Ectodermal cell (in vitro differentiated cells): ENCODE measurements at regions not wholly inside any gene's neighbourhood (a gene's known extent, or its start where the extent isn't known, plus 50 kb on each side); places are given as distances from the start of the nearest gene placed in this dataset.

Source experiments
- H3K27ac ChIP-seq: 2 replicates; pipeline ENCODE4 v1.7.0; 2013; ENCODE audit warnings: mild to moderate bottlenecking, low read depth, low read length; ENCODE audit not compliant: insufficient read depth, poor library complexity, severe bottlenecking
- H3K27me3 ChIP-seq: 2 replicates; pipeline ENCODE4 v1.7.0; 2013; ENCODE audit warnings: mild to moderate bottlenecking, low read length; ENCODE audit not compliant: insufficient read depth, control insufficient read depth, poor library complexity, severe bottlenecking
- H3K36me3 ChIP-seq: one replicate; pipeline ENCODE4 v1.7.0; 2013; ENCODE audit warnings: low read length; ENCODE audit not compliant: control insufficient read depth, insufficient read depth
- H3K4me1 ChIP-seq: one replicate; pipeline ENCODE4 v1.7.0; 2013; ENCODE audit warnings: low read length; ENCODE audit not compliant: control insufficient read depth, insufficient read depth
- H3K4me3 ChIP-seq: 2 replicates; pipeline ENCODE4 v1.7.0; 2013; ENCODE audit warnings: low read depth, low read length, control low read depth; ENCODE audit not compliant: insufficient read depth
- H3K9me3 ChIP-seq: 2 replicates; pipeline ENCODE4 v1.7.0; 2013; ENCODE audit warnings: mild to moderate bottlenecking, low read length, moderate library complexity; ENCODE audit not compliant: control insufficient read depth
- WGBS, 2 experiments: methylation state at CpG; one replicate each; pipeline ENCODE4 v1.1.7; 2013; ENCODE audit warnings: missing lambda C conversion rate in 2 of 2; 5-methylcytosine and 5-hydroxymethylcytosine counted together

GRCh38 chr6:112450663-112451062 is 103.5 kb downstream of the RFPL4B start:
- Histone ChIP-seq H3K9me3 (no peaks in the 10 kb centered on the region), H3K4me1 (no peaks in the 10 kb centered on the region), H3K27me3 (no peaks in the 10 kb centered on the region), H3K27ac (no peak overlapping the region), H3K36me3 (no peaks in the 10 kb centered on the region), H3K4me3 (no peak overlapping the region)

- 100% methylated on average over 1 of the region's 1 CpG for WGBS, 2 experiments
- no peaks in the 10 kb centered on the region for H3K9me3 ChIP-seq
- no peaks in the 10 kb centered on the region for H3K4me1 ChIP-seq
- no peaks in the 10 kb centered on the region for H3K27me3 ChIP-seq
- H3K4me3 ChIP-seq: no peak overlapping the region
- H3K27ac ChIP-seq: no peak overlapping the region
- H3K36me3 ChIP-seq: no peaks in the 10 kb centered on the region
Measured at GRCh38 chr6:112457886-112458285, 110.8 kb downstream of the RFPL4B start.

GRCh38 chr6:112459758-112460304 is 112.7 kb downstream of the RFPL4B start:
- no peak overlapping the region for H3K4me3 ChIP-seq

GRCh38 chr6:112464901-112465665 is 118.0 kb downstream of the RFPL4B start:
- no peak overlapping the region for H3K4me3 ChIP-seq
- no peaks in the 10 kb centered on the region for H3K27me3 ChIP-seq
- H3K4me1 ChIP-seq: no peaks in the 10 kb centered on the region
- WGBS, 2 experiments: 89 to 91% methylated on average over 8 of the region's 8 CpGs
- H3K36me3 ChIP-seq: no peaks in the 10 kb centered on the region
- no peak overlapping the region for H3K27ac ChIP-seq
- H3K9me3 ChIP-seq: no peaks in the 10 kb centered on the region

More at GRCh38 chr6:112459758-112460304, 112.7 kb downstream of the RFPL4B start:
- H3K36me3 ChIP-seq: no peaks in the 10 kb centered on the region
- no peaks in the 10 kb centered on the region for H3K4me1 ChIP-seq
- no peaks in the 10 kb centered on the region for H3K9me3 ChIP-seq
- no peaks in the 10 kb centered on the region for H3K27me3 ChIP-seq
- H3K27ac ChIP-seq: no peak overlapping the region
- WGBS, 2 experiments: 91 to 100% methylated on average over 1 of the region's 2 CpGs

GRCh38 chr6:112466373-112467151 is 119.4 kb downstream of the RFPL4B start:
- H3K36me3 ChIP-seq: no peaks in the 10 kb centered on the region
- H3K27me3 ChIP-seq: no peaks in the 10 kb centered on the region
- WGBS, 2 experiments: 88 to 93% methylated on average over 1 of the region's 1 CpG
- H3K9me3 ChIP-seq: no peaks in the 10 kb centered on the region
- no peak overlapping the region for H3K27ac ChIP-seq
- no peaks in the 10 kb centered on the region for H3K4me1 ChIP-seq
- no peak overlapping the region for H3K4me3 ChIP-seq

GRCh38 chr6:112468359-112468758 is 121.2 kb downstream of the RFPL4B start:
- no peaks in the 10 kb centered on the region for H3K36me3 ChIP-seq
- no peak overlapping the region for H3K27ac ChIP-seq
- H3K4me1 ChIP-seq: no peaks in the 10 kb centered on the region
- no peaks in the 10 kb centered on the region for H3K9me3 ChIP-seq
- no peaks in the 10 kb centered on the region for H3K27me3 ChIP-seq
- H3K4me3 ChIP-seq: no peak overlapping the region
- 70 to 76% methylated on average over 3 of the region's 3 CpGs for WGBS, 2 experiments

GRCh38 chr6:112469306-112469705 is 122.2 kb downstream of the RFPL4B start:
- no peaks in the 10 kb centered on the region for H3K36me3 ChIP-seq
- H3K4me3 ChIP-seq: no peak overlapping the region
- no peak overlapping the region for H3K27ac ChIP-seq
- no peaks in the 10 kb centered on the region for H3K9me3 ChIP-seq
- WGBS, 2 experiments: 89 to 91% methylated on average over 1 of the region's 2 CpGs
- H3K27me3 ChIP-seq: no peaks in the 10 kb centered on the region
- H3K4me1 ChIP-seq: no peaks in the 10 kb centered on the region

- no peaks in the 10 kb centered on the region for H3K9me3 ChIP-seq
- 96 to 98% methylated on average over 3 to 4 of the region's 4 CpGs for WGBS, 2 experiments
- H3K4me1 ChIP-seq: no peaks in the 10 kb centered on the region
- no peaks in the 10 kb centered on the region for H3K36me3 ChIP-seq
- H3K4me3 ChIP-seq: no peak overlapping the region
- no peaks in the 10 kb centered on the region for H3K27me3 ChIP-seq
- no peak overlapping the region for H3K27ac ChIP-seq
Measured at GRCh38 chr6:112470376-112470775, 123.2 kb downstream of the RFPL4B start.

- 91 to 100% methylated on average over 1 of the region's 1 CpG for WGBS, 2 experiments
- Histone ChIP-seq H3K4me3 (no peak overlapping the region), H3K9me3 (no peaks in the 10 kb centered on the region), H3K27me3 (no peaks in the 10 kb centered on the region), H3K4me1 (no peaks in the 10 kb centered on the region), H3K27ac (no peak overlapping the region), H3K36me3 (no peaks in the 10 kb centered on the region)
Measured at GRCh38 chr6:112470950-112471349, 123.8 kb downstream of the RFPL4B start.

GRCh38 chr6:112475083-112475482 is 128.0 kb downstream of the RFPL4B start:
- no peaks in the 10 kb centered on the region for H3K9me3 ChIP-seq
- H3K27me3 ChIP-seq: no peaks in the 10 kb centered on the region
- no peak overlapping the region for H3K27ac ChIP-seq
- H3K4me3 ChIP-seq: no peak overlapping the region
- no peaks in the 10 kb centered on the region for H3K36me3 ChIP-seq
- no peaks in the 10 kb centered on the region for H3K4me1 ChIP-seq
